Ovary (tissue), 7 donors: ENCODE measurements at regions not wholly inside any gene's neighbourhood (a gene's known extent, or its start where the extent isn't known, plus 50 kb on each side); places are given as distances from the start of the nearest gene placed in this dataset.

Experiments
- DNase-seq, 5 donors: peaks; one replicate each; pipeline ENCODE4 v3.0.0-alpha.2; 2019 to 2020
- H3K27ac ChIP-seq, 2 donors: fragments of 200-600 bp; one replicate each; pipeline versions ENCODE4 v1.5.1 to v1.8.0; 2019 to 2022
- H3K27me3 ChIP-seq: fragments of 200-600 bp; one replicate; pipeline ENCODE4 v1.8.0; 2022
- H3K36me3 ChIP-seq: fragments of 200-600 bp; sonication (generic); one replicate; pipeline ENCODE4 v1.5.1; 2019
- H3K4me1 ChIP-seq: one replicate; pipeline ENCODE4 v1.8.1; 2013; ENCODE audit warnings: mild to moderate bottlenecking, moderate library complexity; ENCODE audit not compliant: insufficient read depth
- H3K4me3 ChIP-seq: fragments of 200-600 bp; sonication (generic); one replicate; pipeline ENCODE4 v1.5.1; 2017
- H3K9me3 ChIP-seq, 2 donors: fragments of 200-600 bp in 1 of 2; sonication (generic) in 1 of 2; one replicate each; pipeline versions ENCODE4 v1.5.1 to v1.8.1; 2013 to 2019; ENCODE audit warnings: mild to moderate bottlenecking in 1 of 2, moderate library complexity in 1 of 2
- EP300 ChIP-seq: sonication (generic); formaldehyde crosslinking; IDR thresholded peaks from one replicate; pipeline ENCODE4 v1.6.1; 2017; ENCODE audit warnings: antibody characterized with exemption
- POLR2A ChIP-seq: fragments of 450-650 bp; IDR thresholded peaks from one replicate; pipeline ENCODE4 v1.6.1; 2017; ENCODE audit warnings: antibody characterized with exemption, mild to moderate bottlenecking, moderate library complexity
- WGBS, 3 donors: extraction: QIAGEN DNeasy Blood & Tissue Kit in 1 of 3; methylation state at CpG; one replicate each; pipeline versions ENCODE4 v1.1.5 to v1.1.7; 2013 to 2017; 5-methylcytosine and 5-hydroxymethylcytosine counted together
- intact Hi-C, 4 donors: fragments of 100-400 bp; cut with DNase I; formaldehyde crosslinking; loops; one replicate each; pipeline versions ENCODE4 v1.11.0 to v1.15.1; 2022 to 2023
- TF ChIP-seq, protein P1 (sequence below), 3 donors: fragments of 450-650 bp in 2 of 3; fragments of 200-600 bp in 1 of 3; IDR thresholded peaks; one replicate each; pipeline versions ENCODE4 v1.5.1 to v1.8.0; 2016 to 2022; ENCODE audit warnings: antibody characterized with exemption in 3 of 3, mild to moderate bottlenecking in 1 of 3
- donor health status: DM: no; HTN: no; CAD: no; lungs with moderate emphysema.
- donor health status: DM: no; HTN: no; CAD: no.
- donor health status: Bipolar disorder and iron deficiency.
- donor health status: DM: no; HTN: no; CAD: no.
- donor health status: DM: yes; HTN: yes; CAD: no.

DNA sequence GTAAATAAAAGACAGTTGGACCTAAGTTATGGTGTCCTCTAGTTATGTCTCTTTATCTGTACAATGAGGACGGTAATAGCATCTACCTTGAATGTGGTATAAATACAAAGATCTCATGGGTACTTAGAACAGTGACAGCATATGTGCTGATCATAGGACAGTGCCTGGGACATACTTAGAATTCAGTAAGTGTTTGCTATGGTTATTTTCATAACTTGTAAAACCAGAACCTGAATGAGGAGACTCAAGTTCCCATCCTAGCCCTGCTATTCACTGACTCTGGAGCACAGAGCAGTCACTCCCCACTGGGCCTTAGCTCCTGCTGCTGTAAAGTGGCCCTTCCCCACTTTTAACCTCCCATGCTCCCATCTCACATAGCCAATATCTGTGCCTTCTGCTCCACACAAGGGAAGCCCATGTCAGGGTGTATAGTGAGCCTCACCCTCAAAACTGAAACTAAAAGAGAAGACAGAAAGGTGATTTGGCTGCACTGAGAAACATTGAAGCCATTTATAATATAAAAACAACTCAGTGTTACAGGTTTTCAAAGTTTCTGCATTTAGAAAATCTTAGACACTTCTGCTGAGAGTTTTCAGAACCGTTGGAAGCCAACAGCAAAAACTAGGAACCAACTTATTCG is 225.4 kb upstream of the UBE2E2 start:
- intact Hi-C loops, result no loop called here
- Histone ChIP-seq H3K27me3 (no peaks in the 10 kb centered on the region), H3K4me1 (peaks cover 3% of the 10 kb centered on the region), H3K4me3 (no peak overlapping the region), H3K27ac (no peak overlapping the region), H3K36me3 (no peaks in the 10 kb centered on the region), H3K9me3 (no peaks in the 10 kb centered on the region)
- WGBS, 3 donors, result 63 to 80% (median 79%) methylated on average over 3 of the region's 3 CpGs
- DNase-seq, result no peak
- TF ChIP-seq POLR2A, result no peak
- TF ChIP-seq, protein P1, sequence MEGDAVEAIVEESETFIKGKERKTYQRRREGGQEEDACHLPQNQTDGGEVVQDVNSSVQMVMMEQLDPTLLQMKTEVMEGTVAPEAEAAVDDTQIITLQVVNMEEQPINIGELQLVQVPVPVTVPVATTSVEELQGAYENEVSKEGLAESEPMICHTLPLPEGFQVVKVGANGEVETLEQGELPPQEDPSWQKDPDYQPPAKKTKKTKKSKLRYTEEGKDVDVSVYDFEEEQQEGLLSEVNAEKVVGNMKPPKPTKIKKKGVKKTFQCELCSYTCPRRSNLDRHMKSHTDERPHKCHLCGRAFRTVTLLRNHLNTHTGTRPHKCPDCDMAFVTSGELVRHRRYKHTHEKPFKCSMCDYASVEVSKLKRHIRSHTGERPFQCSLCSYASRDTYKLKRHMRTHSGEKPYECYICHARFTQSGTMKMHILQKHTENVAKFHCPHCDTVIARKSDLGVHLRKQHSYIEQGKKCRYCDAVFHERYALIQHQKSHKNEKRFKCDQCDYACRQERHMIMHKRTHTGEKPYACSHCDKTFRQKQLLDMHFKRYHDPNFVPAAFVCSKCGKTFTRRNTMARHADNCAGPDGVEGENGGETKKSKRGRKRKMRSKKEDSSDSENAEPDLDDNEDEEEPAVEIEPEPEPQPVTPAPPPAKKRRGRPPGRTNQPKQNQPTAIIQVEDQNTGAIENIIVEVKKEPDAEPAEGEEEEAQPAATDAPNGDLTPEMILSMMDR (IDR thresholded peaks at IDR 0.05), result no peak

GRCh38 chr3:22979581-22979980 is 223.5 kb upstream of the UBE2E2 start:
- Histone ChIP-seq H3K27ac (no peak overlapping the region), H3K36me3 (no peaks in the 10 kb centered on the region), H3K27me3 (no peaks in the 10 kb centered on the region), H3K9me3 (no peaks in the 10 kb centered on the region), H3K4me1 (peaks cover 3% of the 10 kb centered on the region), H3K4me3 (no peak overlapping the region)
- DNase-seq, result no peak
- 95 to 99% (median 98%) methylated on average over 4 of the region's 4 CpGs for WGBS, 3 donors
- intact Hi-C loops, result no loop called here
- TF ChIP-seq, protein P1 (IDR thresholded peaks at IDR 0.05), result no peak
- TF ChIP-seq POLR2A (no peak), EP300 (no peak)

- TF ChIP-seq EP300 (no peak), POLR2A (no peak)
- TF ChIP-seq, protein P1 (IDR thresholded peaks at IDR 0.05), result no peak
Measured at GRCh38 chr3:22980346-22980745, 222.8 kb upstream of the UBE2E2 start.

DNA sequence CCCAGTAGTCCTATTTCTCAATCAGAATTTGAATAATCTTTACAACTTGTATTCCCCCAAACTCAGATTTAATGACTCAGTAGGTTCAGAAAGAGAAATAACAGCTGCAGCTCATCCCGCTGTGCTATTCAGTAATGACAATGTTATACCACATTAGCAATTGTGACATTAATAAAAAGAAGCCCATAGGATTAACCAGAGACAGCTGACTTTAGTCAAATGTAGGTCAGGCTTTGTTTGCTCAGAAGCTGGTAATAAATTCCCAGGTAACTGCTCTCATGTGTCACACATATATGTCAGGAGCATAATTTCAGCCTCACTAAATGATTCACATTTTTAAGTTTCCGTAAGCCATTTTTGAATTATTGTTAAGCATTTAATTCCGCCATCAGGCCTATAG is 222.0 kb upstream of the UBE2E2 start:
- H3K27ac ChIP-seq, result no peak overlapping the region
- peaks cover 0 to 3% of the 10 kb centered on the region in 2 donors for H3K9me3 ChIP-seq
- 91 to 97% (median 97%) methylated on average over 3 of the region's 3 CpGs for WGBS, 3 donors
- H3K4me3 ChIP-seq, result no peak overlapping the region
- DNase-seq, result no peak
- no peaks in the 10 kb centered on the region for H3K27me3 ChIP-seq
- no peaks in the 10 kb centered on the region for H3K36me3 ChIP-seq
- TF ChIP-seq, protein P1 (IDR thresholded peaks at IDR 0.05), result no peak
- no peak for TF ChIP-seq EP300
- TF ChIP-seq POLR2A, result no peak
- intact Hi-C loops, result no loop called here
- H3K4me1 ChIP-seq, result peaks cover 3% of the 10 kb centered on the region

More at GRCh38 chr3:22980346-22980745, 222.8 kb upstream of the UBE2E2 start:
- intact Hi-C loops, result no loop called here
- no peaks in the 10 kb centered on the region for H3K36me3 ChIP-seq
- H3K4me3 ChIP-seq, result no peak overlapping the region
- no peak for DNase-seq
- whole genome bisulfite sequencing, 3 donors, result 53 to 58% (median 55%) methylated on average over 7 of the region's 7 CpGs
- no peak overlapping the region for H3K27ac ChIP-seq
- H3K27me3 ChIP-seq, result no peaks in the 10 kb centered on the region
- peaks cover 3% of the 10 kb centered on the region for H3K4me1 ChIP-seq
- H3K9me3 ChIP-seq, result no peaks in the 10 kb centered on the region
